IgD-negative memory B cell (primary cell): ENCODE measurements at regions not wholly inside any gene's neighbourhood (a gene's known extent, or its start where the extent isn't known, plus 50 kb on each side); places are given as distances from the start of the nearest gene placed in this dataset.
"Not testable (repeated sequence)": the region's sequence is repeated elsewhere in the genome, so short reads cannot be mapped to it uniquely, and the experiment has no call there.

Experiments used
- H3K27ac Mint-ChIP-seq, 3 donors: one replicate each; pipeline ENCODE4 v1.8.0; 2020 to 2022; ENCODE audit warnings: mild to moderate bottlenecking in 3 of 3, mixed read lengths in 3 of 3, moderate library complexity in 1 of 3
- H3K27me3 Mint-ChIP-seq: one replicate; pipeline ENCODE4 v1.8.0; 2021; ENCODE audit warnings: mixed read lengths
- H3K36me3 Mint-ChIP-seq: one replicate; pipeline ENCODE4 v1.8.0; 2020; ENCODE audit warnings: mild to moderate bottlenecking, mixed read lengths
- H3K4me1 Mint-ChIP-seq, 3 donors: one replicate each; pipeline ENCODE4 v1.8.0; 2020 to 2022; ENCODE audit warnings: mixed read lengths in 3 of 3, mild to moderate bottlenecking in 1 of 3
- H3K4me3 Mint-ChIP-seq, 4 donors: one replicate each; pipeline ENCODE4 v1.8.0; 2020 to 2022; ENCODE audit warnings: mild to moderate bottlenecking in 4 of 4, mixed read lengths in 4 of 4, moderate library complexity in 3 of 4
- H3K9me3 Mint-ChIP-seq, 3 donors: one replicate each; pipeline ENCODE4 v1.8.0; 2020 to 2021; ENCODE audit warnings: mixed read lengths in 3 of 3, mild to moderate bottlenecking in 1 of 3

- Mint-ChIP-seq H3K36me3 (no peaks in the 10 kb centered on the region), H3K4me3 (no peak overlapping the region), H3K27me3 (peaks cover 2% of the 10 kb centered on the region), H3K9me3 (no peaks in the 10 kb centered on the region), H3K4me1 (peaks cover 0 to 1% (median 0%) of the 10 kb centered on the region in 3 donors), H3K27ac (no peak overlapping the region)
Observed at GRCh38 chr2:121064186-121064585, 220.8 kb downstream of the TFCP2L1 start.

- Mint-ChIP-seq H3K36me3 (no peaks in the 10 kb centered on the region), H3K4me1 (peaks cover 0 to 1% (median 0%) of the 10 kb centered on the region in 3 donors), H3K4me3 (no peak overlapping the region), H3K9me3 (no peaks in the 10 kb centered on the region), H3K27ac (no peak overlapping the region), H3K27me3 (peaks cover 2% of the 10 kb centered on the region)
Observed at GRCh38 chr2:121065239-121065638, 219.8 kb downstream of the TFCP2L1 start.

- Mint-ChIP-seq H3K4me3 (no peak overlapping the region), H3K4me1 (peaks cover 0 to 1% (median 0%) of the 10 kb centered on the region in 3 donors)
Observed at GRCh38 chr2:121066526-121066925, 218.5 kb downstream of the TFCP2L1 start.

GRCh38 chr2:121068851-121069250 is 216.2 kb downstream of the TFCP2L1 start:
- no peaks in the 10 kb centered on the region for H3K36me3 Mint-ChIP-seq
- no peak overlapping the region for H3K27ac Mint-ChIP-seq
- peaks cover 2% of the 10 kb centered on the region for H3K27me3 Mint-ChIP-seq
- H3K9me3 Mint-ChIP-seq = no peaks in the 10 kb centered on the region
- peaks cover 0 to 1% (median 0%) of the 10 kb centered on the region in 3 donors for H3K4me1 Mint-ChIP-seq
- H3K4me3 Mint-ChIP-seq = no peak overlapping the region

More at GRCh38 chr2:121066526-121066925, 218.5 kb downstream of the TFCP2L1 start:
- peak overlapping the region in 1 of 3 donors; percentile 69 for H3K27ac Mint-ChIP-seq
- peaks cover 2% of the 10 kb centered on the region for H3K27me3 Mint-ChIP-seq
- no peaks in the 10 kb centered on the region for H3K9me3 Mint-ChIP-seq
- H3K36me3 Mint-ChIP-seq = no peaks in the 10 kb centered on the region

GRCh38 chr2:121069434-121069969 is 215.5 kb downstream of the TFCP2L1 start:
- Mint-ChIP-seq H3K4me1 (peaks cover 0 to 1% (median 0%) of the 10 kb centered on the region in 3 donors), H3K27ac (no peak overlapping the region), H3K4me3 (no peak overlapping the region), H3K36me3 (no peaks in the 10 kb centered on the region), H3K27me3 (peaks cover 5% of the 10 kb centered on the region), H3K9me3 (no peaks in the 10 kb centered on the region)

GRCh38 chr2:121070061-121070460 is 214.9 kb downstream of the TFCP2L1 start:
- H3K36me3 Mint-ChIP-seq, H3K27ac Mint-ChIP-seq, H3K4me3 Mint-ChIP-seq, H3K27me3 Mint-ChIP-seq, H3K9me3 Mint-ChIP-seq, H3K4me1 Mint-ChIP-seq: not testable (repeated sequence)

- H3K27ac Mint-ChIP-seq = no peak overlapping the region
- H3K4me3 Mint-ChIP-seq = no peak overlapping the region
- H3K27me3 Mint-ChIP-seq = peaks cover 16% of the 10 kb centered on the region
- H3K36me3 Mint-ChIP-seq = no peaks in the 10 kb centered on the region
- no peaks in the 10 kb centered on the region for H3K9me3 Mint-ChIP-seq
- peaks cover 0 to 6% (median 0%) of the 10 kb centered on the region in 3 donors for H3K4me1 Mint-ChIP-seq
Observed at GRCh38 chr2:121071034-121071504, 213.9 kb downstream of the TFCP2L1 start.

- Mint-ChIP-seq H3K9me3 (peaks cover 0 to 1% (median 0%) of the 10 kb centered on the region in 3 donors), H3K27ac (no peak overlapping the region), H3K4me3 (no peak overlapping the region), H3K27me3 (peaks cover 24% of the 10 kb centered on the region), H3K36me3 (no peaks in the 10 kb centered on the region), H3K4me1 (peaks cover 0 to 6% (median 0%) of the 10 kb centered on the region in 3 donors)
Observed at GRCh38 chr2:121072784-121073183, 212.2 kb downstream of the TFCP2L1 start.

GRCh38 chr2:121073320-121074210 is 211.4 kb downstream of the TFCP2L1 start:
- no peak overlapping the region for H3K4me3 Mint-ChIP-seq
- H3K36me3 Mint-ChIP-seq = no peaks in the 10 kb centered on the region
- peaks cover 0 to 6% (median 0%) of the 10 kb centered on the region in 3 donors for H3K4me1 Mint-ChIP-seq
- H3K27me3 Mint-ChIP-seq = peaks cover 26% of the 10 kb centered on the region
- no peak overlapping the region for H3K27ac Mint-ChIP-seq
- H3K9me3 Mint-ChIP-seq = peaks cover 0 to 2% (median 0%) of the 10 kb centered on the region in 3 donors

GRCh38 chr2:121074293-121074932 is 210.6 kb downstream of the TFCP2L1 start:
- no peak overlapping the region for H3K4me3 Mint-ChIP-seq
- H3K27me3 Mint-ChIP-seq = peaks cover 27% of the 10 kb centered on the region
- H3K36me3 Mint-ChIP-seq = no peaks in the 10 kb centered on the region
- H3K27ac Mint-ChIP-seq = no peak overlapping the region
- peaks cover 0 to 6% (median 0%) of the 10 kb centered on the region in 3 donors for H3K4me1 Mint-ChIP-seq
- H3K9me3 Mint-ChIP-seq = peaks cover 0 to 2% (median 0%) of the 10 kb centered on the region in 3 donors

GRCh38 chr2:121075006-121075551 is 209.9 kb downstream of the TFCP2L1 start:
- peak overlapping the region in 1 of 4 donors; percentile 9 for H3K4me3 Mint-ChIP-seq
- H3K4me1 Mint-ChIP-seq = peaks cover 0 to 6% (median 0%) of the 10 kb centered on the region in 3 donors
- H3K9me3 Mint-ChIP-seq = peaks cover 0 to 2% (median 0%) of the 10 kb centered on the region in 3 donors
- peaks cover 27% of the 10 kb centered on the region for H3K27me3 Mint-ChIP-seq
- H3K27ac Mint-ChIP-seq = no peak overlapping the region
- H3K36me3 Mint-ChIP-seq = no peaks in the 10 kb centered on the region

GRCh38 chr2:121075641-121076497 is 209.1 kb downstream of the TFCP2L1 start:
- Mint-ChIP-seq H3K4me1 (peaks cover 0 to 6% (median 0%) of the 10 kb centered on the region in 3 donors), H3K4me3 (peak overlapping the region in 2 of 4 donors; percentile 78), H3K36me3 (no peaks in the 10 kb centered on the region), H3K27ac (no peak overlapping the region), H3K9me3 (peaks cover 0 to 2% (median 0%) of the 10 kb centered on the region in 3 donors), H3K27me3 (peaks cover 27% of the 10 kb centered on the region)

GRCh38 chr2:121076498-121076820 is 208.5 kb downstream of the TFCP2L1 start:
- Mint-ChIP-seq H3K36me3 (no peaks in the 10 kb centered on the region), H3K9me3 (peaks cover 0 to 2% (median 0%) of the 10 kb centered on the region in 3 donors), H3K27ac (no peak overlapping the region), H3K4me1 (peaks cover 0 to 6% (median 0%) of the 10 kb centered on the region in 3 donors), H3K27me3 (peaks cover 27% of the 10 kb centered on the region), H3K4me3 (no peak overlapping the region)

- peaks cover 0 to 6% (median 0%) of the 10 kb centered on the region in 3 donors for H3K4me1 Mint-ChIP-seq
- H3K27ac Mint-ChIP-seq = no peak overlapping the region
- peaks cover 0 to 2% (median 0%) of the 10 kb centered on the region in 3 donors for H3K9me3 Mint-ChIP-seq
- no peaks in the 10 kb centered on the region for H3K36me3 Mint-ChIP-seq
- H3K27me3 Mint-ChIP-seq = peaks cover 27% of the 10 kb centered on the region
- no peak overlapping the region for H3K4me3 Mint-ChIP-seq
Observed at GRCh38 chr2:121076885-121077549, 208.0 kb downstream of the TFCP2L1 start.
